GM04503 (cell line): ENCODE measurements at regions not wholly inside any gene's neighbourhood (a gene's known extent, or its start where the extent isn't known, plus 50 kb on each side); places are given as distances from the start of the nearest gene placed in this dataset.

Experiments
- DNase-seq: peaks from one replicate; pipeline ENCODE4 v3.0.0-alpha.2; 2012; ENCODE audit warnings: low read depth

GRCh38 chr10:110375121-110375520, 70.4 kb upstream of the SMNDC1 start:
- DNase-seq = no peak

- DNase-seq = no peak
Observed at GRCh38 chr10:110376021-110376766, 71.5 kb upstream of the SMNDC1 start.

- DNase-seq = no peak
Observed at GRCh38 chr10:110376767-110377160, 72.0 kb upstream of the SMNDC1 start.

GRCh38 chr10:110378006-110378405, 73.3 kb upstream of the SMNDC1 start:
- no peak for DNase-seq

- DNase-seq = no peak
Observed at GRCh38 chr10:110378533-110379108, 73.9 kb upstream of the SMNDC1 start.

- DNase-seq = no peak
Observed at GRCh38 chr10:110379831-110380230, 75.1 kb upstream of the SMNDC1 start.

- no peak for DNase-seq
Observed at GRCh38 chr10:110380293-110380692, 75.6 kb upstream of the SMNDC1 start.

- no peak for DNase-seq
Observed at GRCh38 chr10:110382695-110383094, 78.0 kb upstream of the SMNDC1 start.

- DNase-seq = no peak
Observed at GRCh38 chr10:110387617-110387982, 82.9 kb upstream of the SMNDC1 start.

GRCh38 chr10:110387983-110388686, 83.4 kb upstream of the SMNDC1 start:
- no peak for DNase-seq

GRCh38 chr10:110388687-110389052, 84.0 kb upstream of the SMNDC1 start:
- DNase-seq = no peak

- DNase-seq = no peak
Observed at GRCh38 chr10:110389255-110389654, 84.5 kb upstream of the SMNDC1 start.

GRCh38 chr10:110391541-110391940, 86.8 kb upstream of the SMNDC1 start:
- DNase-seq = no peak

GRCh38 chr10:110392121-110392520, 87.4 kb upstream of the SMNDC1 start:
- no peak for DNase-seq

GRCh38 chr10:110392868-110393740, 88.4 kb upstream of the SMNDC1 start:
- peak; percentile 71 for DNase-seq

GRCh38 chr10:110393866-110394265, 89.1 kb upstream of the SMNDC1 start:
- DNase-seq = no peak

GRCh38 chr10:110394296-110394695, 89.6 kb upstream of the SMNDC1 start:
- no peak for DNase-seq

- no peak for DNase-seq
Observed at GRCh38 chr10:110394898-110395297, 90.2 kb upstream of the SMNDC1 start.

GRCh38 chr10:110395350-110396283, 90.9 kb upstream of the SMNDC1 start:
- DNase-seq = peak; percentile 70

- DNase-seq = no peak
Observed at GRCh38 chr10:110396284-110396651, 91.5 kb upstream of the SMNDC1 start.

- no peak for DNase-seq
Observed at GRCh38 chr10:110397856-110398255, 93.1 kb upstream of the SMNDC1 start.
